ENCODE measurements at regions not wholly inside any gene's neighbourhood (a gene's known extent, or its start where the extent isn't known, plus 50 kb on each side); places are given as distances from the start of the nearest gene placed in this dataset.

- H3K79me2 ChIP-seq (ENCODE audit: insufficient read depth, low read length): no peaks in the 10 kb centered on the region
- H3K4me1 ChIP-seq (ENCODE audit: insufficient read depth, low read length, poor library complexity, severe bottlenecking): no peaks in the 10 kb centered on the region
- no peak overlapping the region for H3K4me3 ChIP-seq (ENCODE audit: low read length, poor library complexity, severe bottlenecking)
- H3K9ac ChIP-seq (ENCODE audit: low read depth, low read length, poor library complexity, severe bottlenecking): no peak overlapping the region
- no peaks in the 10 kb centered on the region for H3K9me2 ChIP-seq (replicated peaks; ENCODE audit: low read depth, low read length)
- H3K4me2 ChIP-seq (ENCODE audit: low read depth, low read length, poor library complexity, severe bottlenecking): no peak overlapping the region
- H3K9me3 ChIP-seq (ENCODE audit: insufficient read depth, low read depth, low read length): no peaks in the 10 kb centered on the region
- no peaks in the 10 kb centered on the region for H4K20me1 ChIP-seq (ENCODE audit: insufficient read depth, low read length, poor library complexity, severe bottlenecking)
- H3F3A ChIP-seq (ENCODE audit: low read depth): no peaks in the 10 kb centered on the region
- no peak overlapping the region for H2AFZ ChIP-seq (ENCODE audit: low read length)
- TF ChIP-seq EZH2phosphoT487 (IDR thresholded peaks at IDR 0.05; ENCODE audit: borderline replicate concordance) (no peak), CTCF (conservative IDR thresholded peaks at IDR 0.05; ENCODE audit: low read length) (no peak)
- no peaks in the 10 kb centered on the region for H3K27me3 ChIP-seq (ENCODE audit: insufficient read depth, low read length, poor library complexity, severe bottlenecking)
- no peaks in the 10 kb centered on the region for H3K36me3 ChIP-seq (ENCODE audit: insufficient read depth, low read length)
These were observed 119.5 kb upstream of the EPHA5 start for GRCh38 chr4:65789805-65790204.

- Histone ChIP-seq H3K36me3 (ENCODE audit: insufficient read depth, low read length) (no peaks in the 10 kb centered on the region), H3F3A (ENCODE audit: low read depth) (no peaks in the 10 kb centered on the region), H3K4me1 (ENCODE audit: insufficient read depth, low read length, poor library complexity, severe bottlenecking) (no peaks in the 10 kb centered on the region), H3K79me2 (ENCODE audit: insufficient read depth, low read length) (no peaks in the 10 kb centered on the region), H3K9me3 (ENCODE audit: insufficient read depth, low read depth, low read length) (no peaks in the 10 kb centered on the region), H2AFZ (ENCODE audit: low read length) (no peak overlapping the region), H3K4me3 (ENCODE audit: low read length, poor library complexity, severe bottlenecking) (no peak overlapping the region), H3K9ac (ENCODE audit: low read depth, low read length, poor library complexity, severe bottlenecking) (no peak overlapping the region), H3K4me2 (ENCODE audit: low read depth, low read length, poor library complexity, severe bottlenecking) (no peak overlapping the region), H3K9me2 (replicated peaks; ENCODE audit: low read depth, low read length) (no peaks in the 10 kb centered on the region), H3K27me3 (ENCODE audit: insufficient read depth, low read length, poor library complexity, severe bottlenecking) (no peaks in the 10 kb centered on the region), H4K20me1 (ENCODE audit: insufficient read depth, low read length, poor library complexity, severe bottlenecking) (no peaks in the 10 kb centered on the region)
- TF ChIP-seq CTCF (conservative IDR thresholded peaks at IDR 0.05; ENCODE audit: low read length) (no peak), EZH2phosphoT487 (IDR thresholded peaks at IDR 0.05; ENCODE audit: borderline replicate concordance) (no peak)
These were observed 119.1 kb upstream of the EPHA5 start for GRCh38 chr4:65789341-65789740.

GRCh38 chr4:65777270-65777669, 107.0 kb upstream of the EPHA5 start:
- Histone ChIP-seq H3F3A (ENCODE audit: low read depth) (no peaks in the 10 kb centered on the region), H3K9me3 (ENCODE audit: insufficient read depth, low read depth, low read length) (no peaks in the 10 kb centered on the region), H3K4me1 (ENCODE audit: insufficient read depth, low read length, poor library complexity, severe bottlenecking) (no peaks in the 10 kb centered on the region), H2AFZ (ENCODE audit: low read length) (no peak overlapping the region), H3K4me3 (ENCODE audit: low read length, poor library complexity, severe bottlenecking) (no peak overlapping the region), H3K27me3 (ENCODE audit: insufficient read depth, low read length, poor library complexity, severe bottlenecking) (no peaks in the 10 kb centered on the region), H3K79me2 (ENCODE audit: insufficient read depth, low read length) (no peaks in the 10 kb centered on the region), H3K9ac (ENCODE audit: low read depth, low read length, poor library complexity, severe bottlenecking) (no peak overlapping the region), H3K4me2 (ENCODE audit: low read depth, low read length, poor library complexity, severe bottlenecking) (no peak overlapping the region), H3K9me2 (replicated peaks; ENCODE audit: low read depth, low read length) (no peaks in the 10 kb centered on the region), H3K36me3 (ENCODE audit: insufficient read depth, low read length) (no peaks in the 10 kb centered on the region), H4K20me1 (ENCODE audit: insufficient read depth, low read length, poor library complexity, severe bottlenecking) (no peaks in the 10 kb centered on the region)
- TF ChIP-seq CTCF (conservative IDR thresholded peaks at IDR 0.05; ENCODE audit: low read length): no peak
- no peak for TF ChIP-seq EZH2phosphoT487 (IDR thresholded peaks at IDR 0.05; ENCODE audit: borderline replicate concordance)
